Upper lobe of left lung (tissue), 6 donors: ENCODE measurements at regions not wholly inside any gene's neighbourhood (a gene's known extent, or its start where the extent isn't known, plus 50 kb on each side); places are given as distances from the start of the nearest gene placed in this dataset.

Experiments
- ATAC-seq, 2 donors: fragments of 200-7000 bp; cut with Tn5 transposase; one replicate each; pipeline ENCODE4 v1.9.1; 2022; ENCODE audit warnings: mild to moderate bottlenecking in 2 of 2, moderate library complexity in 2 of 2; ENCODE audit not compliant: low FRiP score in 2 of 2
- DNase-seq, 2 donors: peaks; one replicate each; pipeline ENCODE4 v3.0.0-alpha.2; 2019 to 2020
- H3K27ac ChIP-seq, 4 donors: fragments of 200-600 bp; sonication (generic); one replicate each; pipeline ENCODE4 v1.5.1; 2016 to 2019
- H3K27me3 ChIP-seq, 4 donors: fragments of 200-600 bp; sonication (generic); one replicate each; pipeline ENCODE4 v1.5.1; 2017 to 2019
- H3K36me3 ChIP-seq, 4 donors: fragments of 200-600 bp; sonication (generic); one replicate each; pipeline ENCODE4 v1.5.1; 2016 to 2019
- H3K4me1 ChIP-seq, 4 donors: fragments of 200-600 bp; sonication (generic); one replicate each; pipeline ENCODE4 v1.5.1; 2018 to 2019
- H3K4me3 ChIP-seq, 4 donors: fragments of 200-600 bp; sonication (generic); one replicate each; pipeline ENCODE4 v1.5.1; 2017 to 2019; ENCODE audit warnings: mild to moderate bottlenecking in 2 of 4, moderate library complexity in 1 of 4
- H3K9me3 ChIP-seq, 4 donors: fragments of 200-600 bp; sonication (generic); one replicate each; pipeline ENCODE4 v1.5.1; 2018 to 2019
- EP300 ChIP-seq, 4 donors: sonication (generic); formaldehyde crosslinking; IDR thresholded peaks; one replicate each; pipeline ENCODE4 v1.5.1; 2017; ENCODE audit warnings: antibody characterized with exemption in 4 of 4, control low read depth in 2 of 4
- POLR2A ChIP-seq, 4 donors: fragments of 450-650 bp; IDR thresholded peaks; one replicate each; pipeline ENCODE4 v1.5.1; 2016 to 2017; ENCODE audit warnings: antibody characterized with exemption in 4 of 4, mild to moderate bottlenecking in 2 of 4
- POLR2AphosphoS5 ChIP-seq, 2 donors: sonication (generic); formaldehyde crosslinking; IDR thresholded peaks; one replicate each; pipeline ENCODE4 v1.5.1; 2017; ENCODE audit warnings: antibody characterized with exemption in 2 of 2
- WGBS, 2 donors: methylation state at CpG; one replicate each; pipeline ENCODE4 v1.1.5; 2017 to 2018; 5-methylcytosine and 5-hydroxymethylcytosine counted together
- TF ChIP-seq, protein P1 (sequence below), 6 experiments: fragments of 450-650 bp in 4 of 6; fragments of 200-600 bp in 2 of 6; sonication (generic) in 2 of 6; IDR thresholded peaks; one replicate each; pipeline ENCODE4 v1.5.1; 2016 to 2019; ENCODE audit warnings: antibody characterized with exemption in 6 of 6
- donor health status: DM: no; HTN: no; CAD: no; lungs with moderate emphysema.
- donor health status: DM: no; HTN: yes; CAD: no; lungs with severe emphysema.

DNA sequence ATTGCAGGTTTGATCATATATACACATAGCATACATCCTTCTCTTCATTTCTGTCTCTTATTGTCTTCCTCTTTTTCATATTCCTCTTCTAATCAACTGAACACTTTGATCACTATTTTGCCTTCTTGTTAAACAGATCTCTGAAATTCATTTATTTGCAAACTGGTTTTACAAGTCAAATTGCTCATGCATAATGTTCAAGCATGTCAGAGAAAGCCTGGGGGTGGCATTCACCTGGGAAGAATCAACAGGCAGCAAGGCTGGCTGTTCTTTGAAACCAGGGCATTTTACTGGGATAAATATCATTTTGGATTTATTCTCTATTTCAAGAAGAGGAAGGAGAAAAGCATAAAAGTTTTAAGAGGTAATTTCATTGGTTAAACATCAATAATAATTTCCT, 66.9 kb upstream of the LRATD1 start:
- Histone ChIP-seq H3K9me3 (no peaks in the 10 kb centered on the region), H3K27me3 (no peaks in the 10 kb centered on the region), H3K27ac (no peak overlapping the region), H3K4me1 (no peaks in the 10 kb centered on the region), H3K36me3 (no peaks in the 10 kb centered on the region), H3K4me3 (no peak overlapping the region)
- DNase-seq = no peak
- TF ChIP-seq POLR2AphosphoS5 (IDR thresholded peaks at IDR 0.05) = no peak
- TF ChIP-seq POLR2A (IDR thresholded peaks at IDR 0.05) = no peak
- TF ChIP-seq EP300 (IDR thresholded peaks at IDR 0.05) = no peak
- TF ChIP-seq, protein P1, sequence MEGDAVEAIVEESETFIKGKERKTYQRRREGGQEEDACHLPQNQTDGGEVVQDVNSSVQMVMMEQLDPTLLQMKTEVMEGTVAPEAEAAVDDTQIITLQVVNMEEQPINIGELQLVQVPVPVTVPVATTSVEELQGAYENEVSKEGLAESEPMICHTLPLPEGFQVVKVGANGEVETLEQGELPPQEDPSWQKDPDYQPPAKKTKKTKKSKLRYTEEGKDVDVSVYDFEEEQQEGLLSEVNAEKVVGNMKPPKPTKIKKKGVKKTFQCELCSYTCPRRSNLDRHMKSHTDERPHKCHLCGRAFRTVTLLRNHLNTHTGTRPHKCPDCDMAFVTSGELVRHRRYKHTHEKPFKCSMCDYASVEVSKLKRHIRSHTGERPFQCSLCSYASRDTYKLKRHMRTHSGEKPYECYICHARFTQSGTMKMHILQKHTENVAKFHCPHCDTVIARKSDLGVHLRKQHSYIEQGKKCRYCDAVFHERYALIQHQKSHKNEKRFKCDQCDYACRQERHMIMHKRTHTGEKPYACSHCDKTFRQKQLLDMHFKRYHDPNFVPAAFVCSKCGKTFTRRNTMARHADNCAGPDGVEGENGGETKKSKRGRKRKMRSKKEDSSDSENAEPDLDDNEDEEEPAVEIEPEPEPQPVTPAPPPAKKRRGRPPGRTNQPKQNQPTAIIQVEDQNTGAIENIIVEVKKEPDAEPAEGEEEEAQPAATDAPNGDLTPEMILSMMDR (IDR thresholded peaks at IDR 0.05) = no peak
- no peak for ATAC-seq

DNA sequence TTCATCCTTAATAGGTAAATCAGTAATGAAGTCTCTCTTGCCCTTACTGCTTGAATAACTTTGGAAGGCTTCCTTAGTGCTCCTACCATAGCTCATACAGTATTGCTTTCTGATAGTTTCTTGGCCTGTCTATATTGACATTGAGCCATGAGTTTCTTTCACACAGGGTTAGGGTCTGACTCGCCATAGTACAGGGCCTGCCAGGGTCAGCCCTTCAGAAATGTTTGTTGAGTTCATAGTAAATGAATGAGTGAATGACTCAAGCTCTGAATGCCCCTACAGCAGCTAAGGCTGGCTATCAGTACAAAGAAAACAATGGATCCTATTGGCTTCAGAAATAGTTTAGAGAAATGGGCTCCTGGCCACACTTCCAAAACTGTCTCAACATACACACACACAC, 65.0 kb upstream of the LRATD1 start:
- no peak for ATAC-seq
- 85 to 100% methylated on average over 1 of the region's 1 CpG for WGBS, 2 donors

DNA sequence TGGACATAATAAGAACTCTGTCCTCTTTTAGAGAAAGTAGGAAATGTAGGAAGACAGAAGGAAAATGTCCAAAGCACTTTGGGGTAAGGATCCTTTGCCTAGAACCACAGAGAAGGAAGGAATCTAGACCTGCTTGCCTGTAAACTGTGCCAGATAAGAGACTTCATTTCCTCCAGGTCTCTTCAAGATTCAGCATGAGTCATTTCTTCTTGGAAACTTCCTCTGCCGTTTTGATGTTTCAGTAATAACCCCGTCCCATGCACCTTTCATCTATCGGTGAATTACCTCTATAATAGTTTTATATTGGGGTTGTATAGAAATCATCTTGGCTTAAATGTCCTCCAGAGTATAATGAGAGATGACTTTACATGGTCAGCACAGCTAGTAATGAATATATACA, 63.2 kb upstream of the LRATD1 start:
- Histone ChIP-seq H3K4me3 (no peak overlapping the region), H3K4me1 (no peaks in the 10 kb centered on the region), H3K27ac (no peak overlapping the region), H3K36me3 (no peaks in the 10 kb centered on the region), H3K9me3 (no peaks in the 10 kb centered on the region), H3K27me3 (no peaks in the 10 kb centered on the region)
- DNase-seq (no peak), ATAC-seq (no peak)
- TF ChIP-seq POLR2AphosphoS5 (IDR thresholded peaks at IDR 0.05) (no peak), EP300 (IDR thresholded peaks at IDR 0.05) (no peak), POLR2A (IDR thresholded peaks at IDR 0.05) (no peak)
- TF ChIP-seq, protein P1 (IDR thresholded peaks at IDR 0.05) = no peak
- WGBS, 2 donors = 76 to 84% methylated on average over 3 of the region's 3 CpGs

More for the DNA sequence above, 65.0 kb upstream of the LRATD1 start:
- H3K4me3 ChIP-seq = no peak overlapping the region
- H3K27me3 ChIP-seq = no peaks in the 10 kb centered on the region
- DNase-seq = no peak
- no peak overlapping the region for H3K27ac ChIP-seq
- no peak for TF ChIP-seq EP300 (IDR thresholded peaks at IDR 0.05)
- TF ChIP-seq POLR2AphosphoS5 (IDR thresholded peaks at IDR 0.05) = no peak
- TF ChIP-seq, protein P1 (IDR thresholded peaks at IDR 0.05) = no peak
- no peak for TF ChIP-seq POLR2A (IDR thresholded peaks at IDR 0.05)
- H3K9me3 ChIP-seq = no peaks in the 10 kb centered on the region
- H3K4me1 ChIP-seq = no peaks in the 10 kb centered on the region
- H3K36me3 ChIP-seq = no peaks in the 10 kb centered on the region

DNA sequence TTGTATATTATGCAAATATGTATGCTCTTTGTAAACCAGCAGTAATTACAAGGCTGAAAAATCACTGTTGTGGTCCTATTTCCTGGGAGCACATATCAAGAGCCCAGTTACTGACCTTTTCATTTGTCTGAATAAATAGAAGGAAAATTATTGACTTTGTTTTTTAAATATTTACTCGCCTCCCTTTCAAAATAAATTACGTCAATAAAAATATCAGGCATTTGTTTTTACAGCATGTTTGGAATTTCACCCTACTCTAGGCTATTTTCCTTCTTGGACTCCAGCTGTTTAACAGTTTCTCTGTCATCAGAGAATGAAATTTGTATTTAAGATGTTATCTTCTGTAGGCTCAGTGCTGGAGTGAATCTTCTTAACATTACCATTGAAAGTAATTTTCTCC, 59.9 kb upstream of the LRATD1 start:
- ATAC-seq = no peak
- H3K4me3 ChIP-seq = no peak overlapping the region
- 77 to 79% methylated on average over 2 of the region's 2 CpGs for WGBS, 2 donors

DNA sequence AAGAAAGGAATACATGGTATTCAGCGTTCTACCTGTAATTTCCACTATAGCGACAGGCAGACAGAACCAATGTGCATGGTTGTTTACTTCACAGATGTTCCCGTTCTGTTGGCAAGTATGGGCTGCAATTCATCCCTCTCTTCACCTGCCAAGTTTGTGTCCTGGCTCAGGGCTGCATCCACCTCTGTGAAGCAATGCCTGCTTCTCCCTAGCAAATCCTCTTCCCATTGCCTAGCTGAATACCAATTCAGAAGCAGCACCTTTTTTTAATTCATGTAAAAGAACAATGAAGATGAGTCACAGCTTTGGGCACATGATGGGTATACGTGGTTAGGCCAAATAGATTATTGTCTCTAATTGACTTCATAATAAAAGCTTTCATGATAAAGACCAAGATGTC, 54.7 kb upstream of the LRATD1 start:
- no peak overlapping the region for H3K27ac ChIP-seq
- no peaks in the 10 kb centered on the region for H3K27me3 ChIP-seq
- no peak for DNase-seq
- 72 to 80% methylated on average over 4 of the region's 4 CpGs for WGBS, 2 donors
- H3K4me1 ChIP-seq = no peaks in the 10 kb centered on the region
- no peaks in the 10 kb centered on the region for H3K36me3 ChIP-seq
- no peak for TF ChIP-seq POLR2A (IDR thresholded peaks at IDR 0.05)
- no peak for TF ChIP-seq POLR2AphosphoS5 (IDR thresholded peaks at IDR 0.05)
- TF ChIP-seq, protein P1 (IDR thresholded peaks at IDR 0.05) = no peak
- TF ChIP-seq EP300 (IDR thresholded peaks at IDR 0.05) = no peak
- ATAC-seq = no peak
- H3K9me3 ChIP-seq = no peaks in the 10 kb centered on the region
- H3K4me3 ChIP-seq = no peak overlapping the region

More for the DNA sequence above, 59.9 kb upstream of the LRATD1 start:
- Histone ChIP-seq H3K9me3 (no peaks in the 10 kb centered on the region), H3K27me3 (no peaks in the 10 kb centered on the region), H3K36me3 (no peaks in the 10 kb centered on the region), H3K27ac (no peak overlapping the region), H3K4me1 (no peaks in the 10 kb centered on the region)
- DNase-seq = no peak
- TF ChIP-seq POLR2A (IDR thresholded peaks at IDR 0.05) (no peak), EP300 (IDR thresholded peaks at IDR 0.05) (no peak), POLR2AphosphoS5 (IDR thresholded peaks at IDR 0.05) (no peak)
- TF ChIP-seq, protein P1 (IDR thresholded peaks at IDR 0.05) = no peak
